ENCODE measurements at regions not wholly inside any gene's neighbourhood (a gene's known extent, or its start where the extent isn't known, plus 50 kb on each side); places are given as distances from the start of the nearest gene placed in this dataset.

DNA sequence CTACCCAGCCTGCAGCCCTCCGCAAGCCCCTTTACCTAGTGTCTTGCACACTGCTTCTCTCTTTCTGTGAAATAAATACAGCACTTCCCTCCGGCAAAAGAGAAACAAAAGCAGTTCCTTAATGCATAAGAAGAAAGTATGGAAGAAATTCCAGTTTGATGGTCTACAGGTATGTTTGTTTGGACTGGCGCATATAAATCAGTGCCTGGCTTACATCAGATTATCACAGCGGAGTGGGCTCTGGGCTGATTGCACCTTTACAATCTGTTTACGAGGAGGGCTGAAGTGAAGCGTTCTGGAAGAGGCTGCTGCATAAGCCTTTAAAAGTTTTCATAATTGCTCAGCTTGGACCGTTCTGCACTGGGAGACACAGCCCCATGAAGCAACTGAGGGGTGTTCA, 153.5 kb upstream of the FOXF1 start:
- no peak for DNase-seq

- no peak for DNase-seq
These were observed 153.0 kb upstream of the FOXF1 start for GRCh38 chr16:86357303-86357702.

GRCh38 chr16:86357950-86358349, 152.4 kb upstream of the FOXF1 start:
- DNase-seq = no peak

DNA sequence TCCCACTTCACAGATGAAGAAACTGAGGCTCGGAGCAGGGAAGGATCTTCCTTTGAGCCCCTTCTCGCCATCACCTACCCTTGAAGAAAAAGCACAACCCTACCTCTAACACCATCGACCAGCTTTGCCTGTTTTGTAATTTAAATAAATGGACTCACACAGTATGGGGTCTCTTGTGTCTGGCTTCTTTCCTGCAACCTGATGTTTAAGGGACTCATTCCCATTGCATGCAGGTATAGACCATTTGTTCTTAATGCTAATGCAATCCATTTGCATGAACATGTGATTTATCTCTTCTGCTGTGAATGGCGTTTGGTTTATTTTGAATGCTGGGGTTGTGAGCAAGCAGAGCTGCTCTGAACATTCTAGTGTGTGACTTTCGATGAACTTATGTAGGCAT, 150.8 kb upstream of the FOXF1 start:
- no peak for DNase-seq

- no peak for DNase-seq
These were observed 148.0 kb upstream of the FOXF1 start for GRCh38 chr16:86362155-86362849.

GRCh38 chr16:86363057-86363490, 147.3 kb upstream of the FOXF1 start:
- DNase-seq = no peak

- no peak for DNase-seq
These were observed 146.3 kb upstream of the FOXF1 start for GRCh38 chr16:86363836-86364618.

- DNase-seq = no peak
These were observed 145.5 kb upstream of the FOXF1 start for GRCh38 chr16:86364653-86365380.

- no peak for DNase-seq
These were observed 144.6 kb upstream of the FOXF1 start for GRCh38 chr16:86365513-86366273.

DNA sequence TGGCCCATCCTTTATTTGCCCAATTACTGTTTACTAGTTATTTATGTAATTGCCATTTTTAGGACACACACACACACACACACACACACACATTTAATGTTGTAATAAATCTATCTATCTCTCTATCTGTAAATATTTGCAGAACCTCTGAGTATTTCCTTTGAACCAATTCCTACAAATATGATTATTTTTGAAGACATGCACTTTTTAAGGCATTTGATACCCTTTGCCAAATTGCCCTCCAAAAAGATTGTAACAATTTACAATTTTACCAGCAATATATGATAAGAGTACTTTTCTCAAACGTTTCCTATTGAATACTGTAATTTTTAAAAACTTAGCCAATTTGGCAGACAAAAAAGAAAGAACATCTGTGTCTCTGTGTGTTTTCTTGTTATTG, 143.8 kb upstream of the FOXF1 start:
- DNase-seq = no peak

DNA sequence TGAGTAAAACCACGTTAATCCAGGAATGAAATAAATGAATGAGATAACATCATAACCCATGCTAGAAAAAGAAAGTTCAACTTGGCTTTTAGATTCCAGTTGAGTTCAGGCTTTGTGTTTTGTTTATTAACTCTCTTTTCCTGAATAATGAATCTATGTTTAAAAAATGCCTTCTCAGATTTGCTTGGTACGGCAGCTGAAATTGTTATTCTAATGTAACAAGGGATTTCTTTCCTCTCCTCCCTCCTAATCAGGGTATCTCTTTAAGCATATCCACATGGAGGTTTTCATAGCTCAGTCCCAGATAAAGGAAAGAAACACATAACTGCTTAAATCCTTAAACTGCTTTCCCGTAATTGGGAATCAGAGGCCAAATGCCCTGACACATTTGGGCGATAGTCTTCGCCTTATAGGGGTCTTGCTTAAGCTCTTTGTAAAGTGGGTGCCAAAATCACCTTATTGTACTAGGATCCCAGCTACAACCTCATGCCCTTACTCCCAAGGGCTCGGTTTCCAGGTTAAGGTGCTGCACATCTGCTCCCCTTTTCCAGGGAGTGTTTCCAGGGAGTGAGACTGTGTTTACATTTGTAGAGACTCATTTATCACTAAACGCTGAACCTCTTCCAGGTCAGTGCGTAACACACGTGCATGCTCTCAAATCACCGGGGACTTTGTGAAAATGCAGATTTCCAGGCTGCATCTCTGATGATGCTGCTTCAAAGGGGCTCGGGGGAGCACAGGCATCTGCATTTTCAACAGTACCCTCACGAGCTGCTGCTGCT, 142.8 kb upstream of the FOXF1 start:
- DNase-seq = no peak

DNA sequence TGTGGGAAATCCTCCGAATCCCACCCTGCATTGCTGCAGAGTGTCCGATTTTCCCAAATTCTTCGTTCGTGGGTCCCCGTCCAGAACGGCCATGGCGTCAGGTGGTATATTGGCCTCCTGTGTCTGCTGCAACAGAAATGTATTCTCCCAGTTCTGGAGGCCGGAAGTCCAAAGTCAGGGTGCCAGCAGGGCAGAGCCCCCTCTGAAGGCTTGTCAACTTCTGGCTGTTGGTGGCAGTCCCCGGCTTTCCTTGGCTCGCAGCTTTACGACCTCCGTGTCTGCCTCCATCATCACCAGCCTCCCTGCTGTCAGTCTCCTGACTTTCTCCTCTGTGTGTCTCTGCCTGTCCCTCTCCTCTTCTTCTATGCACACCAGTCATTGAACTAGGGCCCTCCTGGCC, 142.1 kb upstream of the FOXF1 start:
- no peak for DNase-seq

DNA sequence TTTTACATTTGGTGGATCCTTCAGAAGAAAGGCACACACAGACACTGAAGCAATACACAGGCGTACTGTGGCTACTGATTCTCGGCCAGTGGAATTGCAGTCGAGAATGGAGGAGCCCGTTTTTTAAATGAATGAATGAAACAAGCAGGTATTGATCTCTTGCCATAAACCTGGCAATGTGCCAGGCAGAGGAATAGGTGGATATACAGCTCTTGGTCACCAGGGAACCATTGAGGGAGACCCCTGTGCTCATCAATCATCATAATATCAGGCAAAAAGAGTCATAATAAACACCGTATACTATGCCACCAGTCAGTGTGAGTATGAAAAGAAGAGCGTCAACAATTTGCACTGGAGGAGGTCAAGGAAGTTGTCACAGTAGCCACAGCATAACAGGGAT, 140.3 kb upstream of the FOXF1 start:
- DNase-seq = no peak

- DNase-seq = no peak
These were observed 139.1 kb upstream of the FOXF1 start for GRCh38 chr16:86371083-86371803.

- DNase-seq = no peak
These were observed 138.1 kb upstream of the FOXF1 start for GRCh38 chr16:86372193-86372592.

DNA sequence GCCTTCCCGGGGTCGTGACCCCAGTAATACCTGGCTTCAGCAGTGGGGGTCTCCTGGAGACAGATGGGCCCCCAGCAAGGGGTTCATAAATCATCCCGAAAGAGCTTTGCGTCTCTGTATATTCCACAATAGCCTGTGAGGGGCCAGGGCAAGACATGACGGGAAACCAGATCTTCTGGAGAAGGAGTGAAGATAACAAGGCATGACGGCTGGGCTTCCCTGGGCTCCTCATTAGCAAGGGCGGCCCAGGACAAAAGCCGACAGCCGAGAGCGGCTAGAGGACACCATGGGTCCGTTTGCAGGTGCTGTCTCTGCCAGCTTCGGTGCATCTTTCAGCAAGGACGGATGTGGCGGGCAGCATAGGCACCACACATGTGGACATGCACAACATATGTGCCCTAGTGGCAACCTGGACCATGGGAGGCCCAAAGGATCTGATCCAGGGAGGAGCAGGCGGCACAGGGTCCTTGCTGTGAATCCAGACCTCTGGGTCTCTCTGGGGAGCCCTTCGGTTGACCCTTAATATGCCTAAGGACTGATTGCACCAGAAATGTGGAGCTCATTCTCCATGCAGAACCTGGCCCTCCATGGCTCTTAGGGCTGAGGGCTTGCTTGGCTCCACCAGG, 136.9 kb upstream of the FOXF1 start:
- DNase-seq = no peak

- no peak for DNase-seq
These were observed 135.7 kb upstream of the FOXF1 start for GRCh38 chr16:86374603-86375130.

GRCh38 chr16:86375364-86375763, 135.0 kb upstream of the FOXF1 start:
- DNase-seq = no peak

DNA sequence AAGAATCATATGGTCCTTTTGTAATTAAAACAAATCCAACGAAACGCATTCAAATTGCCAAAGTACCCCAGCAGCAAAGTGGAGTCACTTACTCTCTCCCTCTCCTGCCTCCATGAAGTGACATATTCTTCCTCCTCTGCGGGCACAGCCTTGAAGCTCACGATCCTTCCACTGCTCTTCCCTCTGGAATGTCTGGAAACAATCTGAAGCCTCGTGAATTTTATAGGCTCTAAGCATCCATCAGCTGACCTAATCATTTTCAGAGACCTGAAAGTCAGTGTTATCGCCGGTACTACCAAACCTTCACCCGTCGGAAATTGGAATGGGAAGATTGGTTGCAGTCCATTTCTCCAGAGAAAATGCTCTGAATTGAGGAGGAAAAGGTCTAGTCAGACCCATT, 134.5 kb upstream of the FOXF1 start:
- DNase-seq = no peak

GRCh38 chr16:86376837-86377236, 133.5 kb upstream of the FOXF1 start:
- DNase-seq = no peak
